NCI-H2107 treated with DMSO at 0.1 percent for 48 hours (cell line): ENCODE measurements at regions not wholly inside any gene's neighbourhood (a gene's known extent, or its start where the extent isn't known, plus 50 kb on each side); places are given as distances from the start of the nearest gene placed in this dataset.
"Not testable (repeated sequence)": the region's sequence is repeated elsewhere in the genome, so short reads cannot be mapped to it uniquely, and the experiment has no call there.

Experiments used
- DNase-seq: peaks from one replicate; lab custom pipeline; 2025; ENCODE audit not compliant: unreplicated experiment; lab: John Stamatoyannopoulos, UW

- DNase-seq: no peak
Measured at GRCh38 chrX:94329182-94329581, 655.2 kb downstream of the FAM133A start.

DNA sequence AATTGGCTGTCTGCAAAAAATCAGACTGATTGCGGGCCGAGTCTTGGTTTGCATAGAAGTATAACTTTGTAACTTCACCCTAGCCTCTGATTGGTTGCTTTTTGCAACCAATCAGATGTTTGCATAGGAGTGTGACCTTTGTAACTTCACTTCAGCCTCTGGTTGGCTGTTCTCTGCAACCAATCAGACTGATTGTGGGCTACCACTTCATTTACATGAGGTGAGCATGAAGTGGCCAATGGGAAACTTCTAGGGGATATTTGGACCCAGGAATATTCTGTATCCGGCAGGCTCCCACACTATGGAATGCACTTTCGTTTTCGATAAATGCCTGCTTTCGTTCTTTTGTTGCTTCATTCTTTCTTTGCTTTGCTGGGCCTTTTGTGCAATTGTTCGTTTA, 667.7 kb downstream of the FAM133A start:
- not testable (repeated sequence) for DNase-seq

- DNase-seq: no peak
Measured at GRCh38 chrX:94361241-94361640, 687.2 kb downstream of the FAM133A start.

DNA sequence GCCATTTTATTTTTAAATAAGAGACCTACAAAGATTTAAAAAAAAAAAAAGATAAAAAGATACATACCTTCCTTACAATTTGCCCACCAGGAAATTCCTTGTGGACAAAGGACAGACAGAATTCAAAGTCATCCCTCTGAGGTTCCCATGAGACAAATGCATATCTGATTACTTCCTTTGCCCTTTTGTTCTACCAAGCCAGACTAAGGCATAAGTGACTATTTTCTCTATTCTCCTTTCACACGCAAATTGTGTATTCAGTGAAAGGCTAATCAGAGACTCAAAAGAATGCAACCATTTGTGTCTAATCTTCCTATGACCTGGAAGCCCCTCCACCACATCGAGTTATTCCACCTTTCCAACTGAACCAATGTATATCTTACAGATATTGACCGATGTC, 691.7 kb downstream of the FAM133A start:
- no peak for DNase-seq

GRCh38 chrX:94366616-94367015, 692.6 kb downstream of the FAM133A start:
- no peak for DNase-seq

- DNase-seq: no peak
Measured at GRCh38 chrX:94389044-94389443, 715.0 kb downstream of the FAM133A start.

DNA sequence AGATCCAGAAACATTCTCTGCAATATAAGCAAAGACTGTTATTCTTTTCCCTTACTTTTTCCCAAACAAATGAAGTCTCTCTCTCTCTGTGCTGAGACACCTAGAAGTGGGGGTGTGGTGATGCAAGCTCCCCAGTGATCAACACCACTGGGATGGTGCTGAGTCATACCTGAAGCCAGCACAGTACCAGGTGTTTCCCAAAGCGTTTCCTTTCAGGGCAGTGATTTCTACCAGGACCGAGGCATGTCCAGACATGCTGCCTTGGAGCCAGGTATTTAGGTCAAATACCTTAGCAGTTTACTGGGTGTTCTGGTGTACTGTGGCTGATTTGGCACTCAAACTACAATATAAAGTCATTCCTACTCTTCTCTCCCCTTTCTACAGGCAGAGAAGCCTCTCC, 726.5 kb downstream of the FAM133A start:
- DNase-seq: no peak

DNA sequence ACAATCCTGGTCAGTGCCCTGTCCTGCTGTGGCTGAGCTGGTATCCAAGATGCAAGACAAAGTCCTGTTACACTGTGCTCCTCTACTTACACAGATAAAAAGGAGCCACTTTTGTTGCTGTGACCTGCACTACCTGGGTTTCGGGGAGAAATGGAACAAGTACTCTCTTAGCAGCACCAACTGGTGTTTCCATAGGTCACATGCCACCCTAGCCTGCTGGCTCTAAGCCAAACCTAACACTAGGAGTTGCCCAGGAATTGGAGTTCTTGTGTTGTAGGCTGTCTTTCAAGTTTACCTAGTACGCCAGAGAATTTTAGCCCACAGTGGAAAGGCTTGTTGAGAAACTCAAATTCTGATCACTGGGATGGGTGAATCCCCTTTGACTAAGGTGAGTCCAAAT, 727.4 kb downstream of the FAM133A start:
- DNase-seq: no peak

GRCh38 chrX:94414746-94415145, 740.7 kb downstream of the FAM133A start:
- no peak for DNase-seq

DNA sequence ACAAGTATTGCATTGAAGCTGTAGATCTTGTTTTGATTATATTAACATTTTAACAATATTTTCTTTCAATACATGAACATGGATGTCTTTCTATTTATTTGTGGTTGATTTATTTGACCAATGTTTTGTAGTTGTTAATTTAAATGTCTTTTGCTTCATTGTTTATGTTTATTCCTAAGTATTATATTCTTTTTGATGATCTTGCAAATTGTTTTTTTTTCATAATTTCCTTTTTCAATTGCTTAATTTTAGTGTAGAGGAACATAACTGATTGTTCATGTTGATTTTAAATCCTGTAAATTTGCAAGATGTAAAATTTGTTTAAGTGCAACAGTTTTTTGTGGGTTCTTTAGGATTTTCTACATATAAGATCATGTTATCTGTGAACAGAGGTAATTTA, 744.1 kb downstream of the FAM133A start:
- DNase-seq: no peak

DNA sequence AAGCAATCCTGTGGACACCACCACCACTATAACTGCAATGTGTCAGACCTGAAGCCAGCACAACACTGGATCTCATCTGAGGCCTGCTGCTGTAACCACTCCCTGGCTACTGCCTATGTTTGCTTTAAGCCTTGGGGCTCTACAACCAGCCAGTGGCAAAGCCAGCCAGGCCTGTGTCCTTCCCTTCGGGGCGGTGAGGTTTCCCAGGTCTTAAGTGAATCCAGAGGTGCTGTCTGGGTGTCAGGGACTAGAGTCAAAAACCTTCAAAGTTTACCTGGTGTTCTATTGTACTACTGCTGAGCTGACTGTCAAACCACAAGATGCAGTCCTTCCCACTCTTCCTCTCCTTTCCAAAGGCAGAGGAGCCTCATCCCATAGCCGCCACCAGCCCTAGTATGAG, 750.5 kb downstream of the FAM133A start:
- no peak for DNase-seq

- no peak for DNase-seq
Measured at GRCh38 chrX:94430091-94430490, 756.1 kb downstream of the FAM133A start.

GRCh38 chrX:94435799-94436198, 761.8 kb downstream of the FAM133A start:
- DNase-seq: no peak

- DNase-seq: no peak
Measured at GRCh38 chrX:94454159-94454558, 780.2 kb downstream of the FAM133A start.

GRCh38 chrX:94454606-94455005, 780.6 kb downstream of the FAM133A start:
- DNase-seq: no peak

- no peak for DNase-seq
Measured at GRCh38 chrX:94455782-94456181, 781.8 kb downstream of the FAM133A start.

DNA sequence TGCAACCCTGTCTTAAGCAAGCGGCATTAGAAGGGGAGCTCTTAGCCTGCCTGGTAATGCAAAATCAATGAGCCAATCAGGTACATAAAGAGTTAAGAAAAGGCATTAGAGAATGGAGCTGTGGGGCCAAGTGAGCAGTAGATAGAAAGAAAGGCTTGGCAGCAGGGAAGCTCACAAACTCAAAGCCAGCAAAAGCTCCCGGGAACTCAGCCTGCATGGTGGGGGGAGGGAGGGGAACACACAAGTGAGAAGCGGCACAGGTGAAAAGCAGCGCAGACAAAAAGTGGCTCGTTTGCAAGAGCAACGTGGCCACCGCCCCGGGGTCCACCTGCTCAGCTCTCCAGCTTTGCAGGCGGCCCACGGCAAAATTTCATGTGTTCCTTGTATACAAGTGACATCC, 818.5 kb downstream of the FAM133A start:
- DNase-seq: no peak

DNA sequence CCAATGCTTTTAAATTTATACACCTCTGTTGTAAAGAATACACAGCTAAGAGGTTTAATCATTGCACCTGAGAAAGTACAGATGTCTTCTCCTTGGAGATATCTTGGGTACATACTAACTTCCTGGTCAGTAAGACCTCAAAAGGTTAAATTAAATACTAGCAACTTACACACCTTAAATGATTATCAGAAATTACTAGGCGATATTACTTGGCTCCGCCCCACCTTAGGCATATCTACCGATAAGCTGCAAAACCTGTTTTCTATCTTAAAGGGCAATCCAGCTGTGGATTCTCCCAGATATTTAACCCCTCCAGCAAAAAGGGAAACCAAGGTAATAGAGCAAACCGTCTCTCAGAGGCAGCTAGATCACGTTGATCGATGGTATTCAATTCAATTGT, 819.4 kb downstream of the FAM133A start:
- no peak for DNase-seq

DNA sequence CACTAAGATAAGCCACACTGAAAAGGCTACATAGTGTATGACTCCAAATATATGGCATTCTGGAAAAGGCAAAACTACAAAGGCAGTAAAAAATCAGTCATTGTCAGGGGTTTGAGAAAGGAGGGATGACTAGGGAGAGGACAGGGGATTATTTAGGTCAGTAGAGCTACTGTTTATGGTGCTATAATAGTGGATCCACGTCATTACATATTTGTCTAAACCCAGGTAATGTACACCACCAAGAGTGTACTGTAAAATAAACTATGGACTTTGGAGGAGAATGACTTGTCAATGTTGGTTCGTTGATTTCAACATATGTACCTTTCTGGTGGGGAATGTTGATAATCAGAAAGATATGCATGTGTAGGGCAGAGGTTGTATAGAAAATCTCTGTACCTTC, 837.6 kb downstream of the FAM133A start:
- DNase-seq: no peak

DNA sequence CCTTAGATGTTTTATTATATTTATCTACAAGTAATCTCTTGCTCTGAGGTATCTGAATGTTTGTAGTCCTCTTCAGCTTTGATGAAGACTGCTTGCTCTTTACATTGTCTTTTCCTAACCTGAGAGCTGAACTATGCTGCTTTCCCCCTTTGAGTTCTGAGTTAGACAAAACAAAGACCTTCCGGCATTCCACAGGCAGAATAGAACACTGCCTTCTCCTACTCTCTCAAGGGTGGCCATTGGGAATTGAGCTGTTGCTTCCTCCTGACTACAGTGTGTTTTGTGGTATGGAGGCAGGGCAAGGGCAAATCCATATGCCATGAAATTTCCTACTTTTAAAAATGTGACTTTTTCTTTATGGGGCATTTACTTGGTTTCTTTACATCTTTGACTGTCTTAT, 841.0 kb downstream of the FAM133A start:
- no peak for DNase-seq

DNA sequence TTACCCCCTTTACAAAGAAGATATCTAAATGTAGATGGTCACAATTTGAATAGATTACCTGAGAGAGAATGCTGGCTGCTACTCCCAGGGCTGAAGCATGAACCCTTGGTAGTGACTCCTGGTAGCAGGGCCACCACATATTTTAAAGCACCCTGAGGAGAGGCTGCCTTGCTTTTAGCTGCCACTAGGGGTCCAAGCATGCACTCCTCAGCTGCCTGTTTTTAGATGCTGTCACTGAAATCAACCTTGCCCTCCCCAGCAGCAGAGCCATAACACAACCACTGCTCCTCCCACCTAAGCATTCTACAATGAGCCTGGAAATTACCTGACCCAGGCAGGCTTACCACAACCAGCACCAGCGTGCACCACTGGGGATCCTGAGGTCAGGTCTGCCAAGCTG, 850.9 kb downstream of the FAM133A start:
- DNase-seq: no peak

- no peak for DNase-seq
Measured at GRCh38 chrX:94545722-94546121, 871.7 kb downstream of the FAM133A start.

DNA sequence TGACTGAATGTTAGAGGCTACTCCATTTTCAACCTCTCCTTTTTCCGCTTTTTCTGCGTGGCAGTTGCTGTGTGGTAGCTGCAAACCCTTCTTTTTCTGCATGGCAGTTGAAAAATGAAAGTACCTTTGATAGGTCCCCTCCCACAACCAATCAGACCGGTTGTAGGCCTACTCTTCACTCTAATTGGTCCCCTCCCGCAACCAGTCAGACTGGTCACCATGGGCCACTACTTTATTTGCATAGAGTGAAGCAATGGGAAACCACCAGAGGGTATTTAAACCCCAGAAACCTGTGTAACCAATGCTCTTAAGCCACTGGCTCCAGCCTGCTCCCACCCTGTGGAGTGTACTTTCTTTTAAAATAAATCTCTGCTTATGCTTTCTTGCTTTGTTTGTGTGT, 877.8 kb downstream of the FAM133A start:
- no peak for DNase-seq

- DNase-seq: no peak
Measured at GRCh38 chrX:94560930-94561329, 886.9 kb downstream of the FAM133A start.
